Endothelial cell of umbilical vein (primary cell): ENCODE measurements at regions not wholly inside any gene's neighbourhood (a gene's known extent, or its start where the extent isn't known, plus 50 kb on each side); places are given as distances from the start of the nearest gene placed in this dataset.

Experiments used
- BruUV-seq: library from RNA; stranded (reverse); fragments of 400-500 nt; replicated peaks from 2 replicates; lab custom pipeline; 2021; lab: Mats Ljungman, UMichigan
- CTCF ChIA-PET: fragments of 300-600, 350-600 bp; sonication (Branson Sonifier 250); formaldehyde crosslinking; loops from one replicate; lab custom pipeline; 2021; ENCODE audit warnings: antibody characterized with exemption, inconsistent platforms; lab: Charles Lee
- POLR2A ChIA-PET: fragments of 300-600, 350-600 bp; sonication (Branson Sonifier 250); formaldehyde crosslinking; loops from one replicate; lab custom pipeline; 2021; ENCODE audit warnings: antibody characterized with exemption, inconsistent platforms; lab: Charles Lee
- DNase-seq: peaks from one replicate; pipeline ENCODE4 v3.0.0-alpha.2; 2011; ENCODE audit warnings: low read depth, low spot score
- FAIRE-seq: peaks from 2 replicates; lab custom pipeline; 2011; peaks lifted over from hg19 to GRCh38; lab: Jason Lieb, UNC
- H2AFZ ChIP-seq: 2 replicates; pipeline ENCODE4 v1.6.0; 2012; ENCODE audit warnings: low read depth, low read length, control low read depth, inconsistent platforms
- H3K27ac ChIP-seq: 2 replicates; pipeline ENCODE4 v1.5.1; 2011; ENCODE audit warnings: low read depth, mild to moderate bottlenecking, control low read depth, low read length, moderate library complexity; ENCODE audit not compliant: insufficient read depth
- H3K27me3 ChIP-seq, 2 experiments: 2 replicates each; pipeline versions ENCODE4 v1.6.0 to v1.6.1; 2011; ENCODE audit warnings: low read length in 2 of 2, mixed read lengths in 1 of 2; ENCODE audit not compliant: control insufficient read depth in 2 of 2, insufficient read depth in 2 of 2
- H3K36me3 ChIP-seq, 2 experiments: 2 replicates in 1 of 2; 3 replicates in 1 of 2; pipeline ENCODE4 v1.5.1; 2011; ENCODE audit warnings: low read length in 2 of 2, mild to moderate bottlenecking in 1 of 2, moderate library complexity in 1 of 2; ENCODE audit not compliant: control insufficient read depth in 2 of 2, insufficient read depth in 2 of 2; ENCODE audit errors: extremely low read depth in 1 of 2
- H3K4me1 ChIP-seq: 3 replicates; pipeline ENCODE4 v1.5.1; 2011; ENCODE audit warnings: mild to moderate bottlenecking, low read length; ENCODE audit not compliant: control insufficient read depth, insufficient read depth; ENCODE audit errors: extremely low read depth
- H3K4me2 ChIP-seq: 2 replicates; pipeline ENCODE4 v1.6.1; 2011; ENCODE audit warnings: low read length, control low read depth, mixed read lengths; ENCODE audit not compliant: insufficient read depth
- H3K4me3 ChIP-seq, 3 experiments: fragments of 200-600 bp in 1 of 3; sonication (generic), shearing (Covaris generic) in 1 of 3; replicated peaks in 1 of 3; 2 replicates each; pipeline ENCODE4 v1.5.1; 2011 to 2016; ENCODE audit warnings: control low read depth in 3 of 3, low read length in 3 of 3, mild to moderate bottlenecking in 2 of 3, inconsistent platforms in 1 of 3, low read depth in 1 of 3, moderate library complexity in 1 of 3; ENCODE audit not compliant: insufficient read depth in 1 of 3
- H3K79me2 ChIP-seq: 2 replicates; pipeline ENCODE4 v1.6.0; 2012; ENCODE audit warnings: low read length, inconsistent platforms; ENCODE audit not compliant: control insufficient read depth, insufficient read depth
- H3K9ac ChIP-seq: replicated peaks from 2 replicates; pipeline ENCODE3; 2011; ENCODE audit warnings: low read length, control low read depth; ENCODE audit not compliant: insufficient read depth; ENCODE audit errors: extremely low read depth
- H3K9me1 ChIP-seq: replicated peaks from 3 replicates; pipeline ENCODE4 v1.6.0; 2011; ENCODE audit warnings: mild to moderate bottlenecking, low read length; ENCODE audit not compliant: control insufficient read depth, insufficient read depth; ENCODE audit errors: extremely low read depth
- H3K9me3 ChIP-seq: replicated peaks from 2 replicates; pipeline ENCODE4 v1.5.1; 2012; ENCODE audit warnings: low read length, inconsistent platforms; ENCODE audit not compliant: control insufficient read depth, insufficient read depth
- H4K20me1 ChIP-seq: replicated peaks from 2 replicates; pipeline ENCODE3; 2011; ENCODE audit warnings: mild to moderate bottlenecking, low read length; ENCODE audit not compliant: control insufficient read depth, insufficient read depth; ENCODE audit errors: extremely low read depth
- CTCF ChIP-seq, 2 donors: IDR thresholded peaks; 1 replicate in 1 of 2; 2 replicates in 1 of 2; pipeline ENCODE4 v1.5.1; 2011; ENCODE audit warnings: low read length in 2 of 2, mild to moderate bottlenecking in 2 of 2, moderate library complexity in 2 of 2, control low read depth in 1 of 2, inconsistent platforms in 1 of 2, low read depth in 1 of 2; ENCODE audit not compliant: insufficient read depth in 1 of 2; ENCODE audit errors: extremely low read depth in 1 of 2
- GATA2 ChIP-seq: IDR thresholded peaks from 2 replicates; pipeline ENCODE4 v1.7.0; 2011; ENCODE audit warnings: low read depth, mild to moderate bottlenecking, moderate library complexity, mixed read lengths, low read length; ENCODE audit not compliant: insufficient read length, insufficient read depth
- JUN ChIP-seq: IDR thresholded peaks from 2 replicates; pipeline ENCODE4 v1.6.1; 2011; ENCODE audit warnings: borderline replicate concordance, low read depth; ENCODE audit not compliant: insufficient read length, insufficient read depth
- MYC ChIP-seq: IDR thresholded peaks from one replicate; pipeline ENCODE4 v1.6.1; 2011; ENCODE audit warnings: mild to moderate bottlenecking, low read depth, low read length
- POLR2AphosphoS5 ChIP-seq: IDR thresholded peaks from 2 replicates; pipeline ENCODE4 v1.6.1; 2012; ENCODE audit warnings: low read depth, mild to moderate bottlenecking, control low read depth, low read length, moderate library complexity; ENCODE audit not compliant: insufficient read depth
- dilution Hi-C: fragments of 300-500 bp; cut with MboI; formaldehyde crosslinking; loops from one replicate; pipeline ENCODE4 v1.15.0; 2019; ENCODE audit warnings: low sequenced_read_pairs; ENCODE audit not compliant: extremely low pct_ligation_motif_present
- intact Hi-C: fragments of 100-400 bp; cut with micrococcal nuclease; formaldehyde crosslinking; loops from one replicate; pipeline ENCODE4 v1.10.0; 2022

GRCh38 chr4:122005064-122005755 lies 53.4 kb upstream of the TRPC3 start:
- no TSS peak for BruUV-seq

DNA sequence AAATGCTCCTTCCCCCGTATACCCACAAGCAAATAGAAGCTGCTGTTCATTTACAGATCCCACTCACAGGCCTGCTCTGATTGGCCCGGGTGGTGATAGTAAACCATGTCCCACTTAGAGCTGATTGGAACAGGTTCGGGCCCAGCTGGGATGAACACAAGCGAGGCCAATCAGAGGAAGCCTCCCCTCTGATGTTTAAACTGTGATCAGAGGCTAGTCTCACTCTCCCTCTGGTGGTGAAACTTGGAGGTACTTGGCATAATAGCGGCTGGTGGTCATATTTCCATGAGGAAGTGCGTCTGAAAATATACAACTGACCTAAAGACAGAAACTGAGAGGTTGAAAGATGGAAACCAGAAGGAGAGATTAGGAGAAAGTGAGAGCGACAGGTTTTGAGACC lies 51.5 kb upstream of the TRPC3 start:
- intact Hi-C loops: loop anchor here (1.0 kb wide), 2 partner anchors 53 to 103 kb away; no protein-coding TSS in a partner anchor
- CTCF ChIA-PET: interaction anchor here (0.6 to 1.8 kb wide), 5 partner anchors 8 to 158 kb away, joined by 3 to 20 read pairs (median 3); no protein-coding TSS in a partner anchor
- Histone ChIP-seq H4K20me1 (no peaks in the 10 kb centered on the region), H3K79me2 (no peaks in the 10 kb centered on the region), H3K27me3 (peaks cover 2 to 6% of the 10 kb centered on the region in 2 experiments), H3K9me1 (no peaks in the 10 kb centered on the region), H3K4me2 (no peak overlapping the region), H3K9ac (no peak overlapping the region), H3K36me3 (no peaks in the 10 kb centered on the region), H3K27ac (no peak overlapping the region), H3K4me1 (no peaks in the 10 kb centered on the region), H3K9me3 (no peaks in the 10 kb centered on the region), H2AFZ (no peak overlapping the region), H3K4me3 (no peak overlapping the region)
- FAIRE-seq (no peak), DNase-seq (peak; percentile 25)
- no TSS peak for BruUV-seq
- dilution Hi-C loops: no loop called here
- POLR2A ChIA-PET: no interaction called here
- no peak for TF ChIP-seq POLR2AphosphoS5
- no peak for TF ChIP-seq GATA2
- TF ChIP-seq MYC: no peak
- TF ChIP-seq JUN: no peak
- TF ChIP-seq CTCF (IDR thresholded peaks at IDR 0.05; ENCODE audit: extremely low read depth in 1 of 2, insufficient read depth in 1 of 2, low read depth in 1 of 2, low read length in 2 of 2): peak; percentile 37 to 45

More at GRCh38 chr4:122005064-122005755, 53.4 kb upstream of the TRPC3 start:
- H3K9me1 ChIP-seq: no peaks in the 10 kb centered on the region
- no peak overlapping the region for H3K4me3 ChIP-seq
- H3K9me3 ChIP-seq: no peaks in the 10 kb centered on the region
- DNase-seq: no peak
- H3K27me3 ChIP-seq: peaks cover 3 to 5% of the 10 kb centered on the region in 2 experiments
- H3K79me2 ChIP-seq: no peaks in the 10 kb centered on the region
- intact Hi-C loops (no loop called here), dilution Hi-C loops (no loop called here)
- POLR2A ChIA-PET: no interaction called here
- H3K27ac ChIP-seq: no peak overlapping the region
- TF ChIP-seq MYC: no peak
- no peaks in the 10 kb centered on the region for H3K36me3 ChIP-seq
- no peaks in the 10 kb centered on the region for H4K20me1 ChIP-seq
- FAIRE-seq: no peak
- H3K4me1 ChIP-seq: no peaks in the 10 kb centered on the region
- no peak overlapping the region for H3K9ac ChIP-seq
- CTCF ChIA-PET: interaction anchor here (1.3 to 2.8 kb wide), 4 partner anchors 7 to 135 kb away, joined by 3 to 10 read pairs (median 6); partner anchors contain the start of gene BBS7
- no peak overlapping the region for H2AFZ ChIP-seq
- no peak overlapping the region for H3K4me2 ChIP-seq
